GM23338 (cell line): ENCODE measurements at regions not wholly inside any gene's neighbourhood (a gene's known extent, or its start where the extent isn't known, plus 50 kb on each side); places are given as distances from the start of the nearest gene placed in this dataset.

ENCODE experiments used
- EZH2 ChIP-seq: fragments of 200-600 bp; sonication (generic); IDR thresholded peaks from one replicate; pipeline ENCODE4 v1.8.0; 2017; ENCODE audit warnings: antibody characterized with exemption, mild to moderate bottlenecking, low read depth; ENCODE audit not compliant: unreplicated experiment
- JUNB ChIP-seq: IDR thresholded peaks from one replicate; pipeline ENCODE4 v1.6.1; 2016; ENCODE audit warnings: antibody characterized with exemption; ENCODE audit not compliant: unreplicated experiment
- POLR2AphosphoS5 ChIP-seq: IDR thresholded peaks from 2 replicates; pipeline ENCODE4 v1.6.1; 2016; ENCODE audit warnings: antibody characterized with exemption, low read depth
- TF ChIP-seq, protein P1 (sequence below), 2 experiments: fragments of 200-600 bp in 1 of 2; sonication (generic) in 1 of 2; conservative IDR thresholded peaks; 2 replicates each; pipeline versions ENCODE4 v1.5.1 to v1.6.1; 2016 to 2017; ENCODE audit warnings: antibody characterized with exemption in 2 of 2, low read depth in 2 of 2, mild to moderate bottlenecking in 2 of 2, moderate library complexity in 1 of 2

DNA sequence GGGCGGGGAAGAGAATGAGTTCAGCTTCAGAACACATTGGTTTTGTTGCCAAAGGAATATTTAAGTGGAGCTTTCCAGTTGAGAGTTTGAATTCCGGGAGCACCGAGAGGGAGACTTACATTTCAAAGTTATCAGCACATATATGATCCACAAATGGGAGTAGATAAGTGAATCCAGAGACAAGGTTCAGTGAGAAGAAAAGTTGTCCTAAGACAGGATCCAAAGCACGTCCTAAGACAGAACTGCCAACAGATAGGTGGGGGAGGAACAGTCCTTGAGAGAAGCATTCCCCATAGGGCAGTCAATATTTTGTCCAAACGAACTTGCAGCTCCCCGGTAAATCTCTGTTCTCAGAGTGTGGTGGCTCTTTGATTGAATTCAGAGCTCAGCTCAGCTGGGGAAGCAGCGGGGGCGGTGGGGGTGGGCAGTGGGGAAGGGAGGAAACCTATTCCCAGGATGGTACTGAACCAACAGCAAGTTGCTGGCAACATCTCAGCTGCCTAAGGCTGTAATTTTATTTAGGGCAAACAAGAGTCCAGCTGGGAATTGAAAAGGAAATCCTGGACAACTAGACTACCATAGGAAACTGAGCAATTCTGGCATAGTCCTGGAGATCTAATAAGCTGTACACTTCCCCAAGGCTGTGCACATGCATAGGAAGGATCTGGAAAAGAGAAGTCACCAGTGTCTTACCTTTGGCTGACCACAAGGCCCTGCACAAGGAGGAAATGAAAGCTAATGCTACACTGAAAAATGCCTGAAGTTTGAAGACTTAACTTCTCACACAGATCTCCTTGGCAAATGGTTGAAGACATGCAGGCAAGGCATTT is 94.2 kb upstream of the CXCL12 start:
- TF ChIP-seq EZH2 (no peak), POLR2AphosphoS5 (no peak), JUNB (no peak)
- TF ChIP-seq, protein P1, sequence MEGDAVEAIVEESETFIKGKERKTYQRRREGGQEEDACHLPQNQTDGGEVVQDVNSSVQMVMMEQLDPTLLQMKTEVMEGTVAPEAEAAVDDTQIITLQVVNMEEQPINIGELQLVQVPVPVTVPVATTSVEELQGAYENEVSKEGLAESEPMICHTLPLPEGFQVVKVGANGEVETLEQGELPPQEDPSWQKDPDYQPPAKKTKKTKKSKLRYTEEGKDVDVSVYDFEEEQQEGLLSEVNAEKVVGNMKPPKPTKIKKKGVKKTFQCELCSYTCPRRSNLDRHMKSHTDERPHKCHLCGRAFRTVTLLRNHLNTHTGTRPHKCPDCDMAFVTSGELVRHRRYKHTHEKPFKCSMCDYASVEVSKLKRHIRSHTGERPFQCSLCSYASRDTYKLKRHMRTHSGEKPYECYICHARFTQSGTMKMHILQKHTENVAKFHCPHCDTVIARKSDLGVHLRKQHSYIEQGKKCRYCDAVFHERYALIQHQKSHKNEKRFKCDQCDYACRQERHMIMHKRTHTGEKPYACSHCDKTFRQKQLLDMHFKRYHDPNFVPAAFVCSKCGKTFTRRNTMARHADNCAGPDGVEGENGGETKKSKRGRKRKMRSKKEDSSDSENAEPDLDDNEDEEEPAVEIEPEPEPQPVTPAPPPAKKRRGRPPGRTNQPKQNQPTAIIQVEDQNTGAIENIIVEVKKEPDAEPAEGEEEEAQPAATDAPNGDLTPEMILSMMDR (conservative IDR thresholded peaks at IDR 0.05; ENCODE audit: low read depth in 2 of 2) = no peak
